ENCODE measurements at regions not wholly inside any gene's neighbourhood (a gene's known extent, or its start where the extent isn't known, plus 50 kb on each side); places are given as distances from the start of the nearest gene placed in this dataset.

DNA sequence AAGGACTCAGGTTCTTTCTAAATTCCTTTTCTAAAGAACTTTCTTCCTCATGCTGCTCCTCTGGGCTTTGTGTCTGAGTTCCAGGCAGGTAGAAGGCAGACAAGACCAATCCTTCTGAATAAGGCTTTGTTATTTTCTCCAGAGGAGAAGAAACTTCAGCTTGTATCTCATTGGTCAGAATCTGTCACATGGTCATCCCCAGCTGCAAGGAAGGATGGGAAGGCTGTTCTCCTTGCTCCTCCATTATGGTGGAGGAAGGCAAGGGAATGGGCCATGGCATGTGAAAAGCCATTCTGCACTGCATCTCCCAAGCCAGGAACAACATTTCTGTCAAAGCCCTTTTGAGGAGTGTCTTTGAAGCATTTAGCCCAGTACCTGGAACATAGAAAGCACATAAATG lies 50.6 kb upstream of the NTPCR start:
- in situ Hi-C loops (cut with HindIII; ENCODE audit: low sequenced_read_pairs) = no loop called here
- TF ChIP-seq, protein P1, sequence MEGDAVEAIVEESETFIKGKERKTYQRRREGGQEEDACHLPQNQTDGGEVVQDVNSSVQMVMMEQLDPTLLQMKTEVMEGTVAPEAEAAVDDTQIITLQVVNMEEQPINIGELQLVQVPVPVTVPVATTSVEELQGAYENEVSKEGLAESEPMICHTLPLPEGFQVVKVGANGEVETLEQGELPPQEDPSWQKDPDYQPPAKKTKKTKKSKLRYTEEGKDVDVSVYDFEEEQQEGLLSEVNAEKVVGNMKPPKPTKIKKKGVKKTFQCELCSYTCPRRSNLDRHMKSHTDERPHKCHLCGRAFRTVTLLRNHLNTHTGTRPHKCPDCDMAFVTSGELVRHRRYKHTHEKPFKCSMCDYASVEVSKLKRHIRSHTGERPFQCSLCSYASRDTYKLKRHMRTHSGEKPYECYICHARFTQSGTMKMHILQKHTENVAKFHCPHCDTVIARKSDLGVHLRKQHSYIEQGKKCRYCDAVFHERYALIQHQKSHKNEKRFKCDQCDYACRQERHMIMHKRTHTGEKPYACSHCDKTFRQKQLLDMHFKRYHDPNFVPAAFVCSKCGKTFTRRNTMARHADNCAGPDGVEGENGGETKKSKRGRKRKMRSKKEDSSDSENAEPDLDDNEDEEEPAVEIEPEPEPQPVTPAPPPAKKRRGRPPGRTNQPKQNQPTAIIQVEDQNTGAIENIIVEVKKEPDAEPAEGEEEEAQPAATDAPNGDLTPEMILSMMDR (IDR thresholded peaks at IDR 0.05; ENCODE audit: low read depth, low read length) = no peak

More for the DNA sequence above, 50.6 kb upstream of the NTPCR start:
- no peak overlapping the region for H3K4me3 ChIP-seq (ENCODE audit: low read depth, low read length)
- no peak for DNase-seq (ENCODE audit: low read depth, low spot score)
